GM06990 (cell line): ENCODE measurements at regions not wholly inside any gene's neighbourhood (a gene's known extent, or its start where the extent isn't known, plus 50 kb on each side); places are given as distances from the start of the nearest gene placed in this dataset.
"Not testable (repeated sequence)": the region's sequence is repeated elsewhere in the genome, so short reads cannot be mapped to it uniquely, and the experiment has no call there.

ENCODE experiments used
- DNase-seq: peaks from one replicate; pipeline ENCODE4 v3.0.0-alpha.2; 2011; ENCODE audit not compliant: insufficient read length; ENCODE audit errors: extremely low read depth
- H3K27me3 ChIP-seq: replicated peaks from 2 replicates; pipeline ENCODE4 v1.6.0; 2011; ENCODE audit warnings: low read length; ENCODE audit not compliant: control insufficient read depth, insufficient read depth
- H3K36me3 ChIP-seq: 2 replicates; pipeline ENCODE4 v1.5.1; 2011; ENCODE audit warnings: low read length; ENCODE audit not compliant: control insufficient read depth, insufficient read depth
- H3K4me3 ChIP-seq: replicated peaks from 2 replicates; pipeline ENCODE4 v1.5.1; 2011; ENCODE audit warnings: low read depth, mild to moderate bottlenecking, control low read depth, low read length
- CTCF ChIP-seq: IDR thresholded peaks from 2 replicates; pipeline ENCODE4 v1.5.1; 2011; ENCODE audit warnings: low read length, control low read depth, mild to moderate bottlenecking, inconsistent platforms; ENCODE audit not compliant: insufficient read depth, poor library complexity, severe bottlenecking

GRCh38 chr3:153269730-153270129 is 107.7 kb downstream of the RAP2B start:
- TF ChIP-seq CTCF, result no peak
- Histone ChIP-seq H3K27me3 (no peaks in the 10 kb centered on the region), H3K4me3 (no peak overlapping the region), H3K36me3 (no peaks in the 10 kb centered on the region)
- DNase-seq, result no peak

GRCh38 chr3:153273217-153273616 is 111.2 kb downstream of the RAP2B start:
- H3K27me3 ChIP-seq, result no peaks in the 10 kb centered on the region
- TF ChIP-seq CTCF, result no peak
- DNase-seq, result no peak
- no peaks in the 10 kb centered on the region for H3K36me3 ChIP-seq
- H3K4me3 ChIP-seq, result no peak overlapping the region

GRCh38 chr3:153273767-153274435 is 111.9 kb downstream of the RAP2B start:
- H3K36me3 ChIP-seq, result no peaks in the 10 kb centered on the region
- no peak overlapping the region for H3K4me3 ChIP-seq
- no peaks in the 10 kb centered on the region for H3K27me3 ChIP-seq
- DNase-seq, result no peak
- TF ChIP-seq CTCF, result no peak

GRCh38 chr3:153274561-153274960 is 112.5 kb downstream of the RAP2B start:
- Histone ChIP-seq H3K27me3 (no peaks in the 10 kb centered on the region), H3K36me3 (no peaks in the 10 kb centered on the region), H3K4me3 (no peak overlapping the region)
- no peak for TF ChIP-seq CTCF
- no peak for DNase-seq

GRCh38 chr3:153275514-153275913 is 113.5 kb downstream of the RAP2B start:
- no peak for DNase-seq
- Histone ChIP-seq H3K27me3 (no peaks in the 10 kb centered on the region), H3K4me3 (no peak overlapping the region), H3K36me3 (no peaks in the 10 kb centered on the region)
- TF ChIP-seq CTCF, result no peak

- no peak for TF ChIP-seq CTCF
- H3K27me3 ChIP-seq, result no peaks in the 10 kb centered on the region
- H3K36me3 ChIP-seq, result no peaks in the 10 kb centered on the region
- no peak overlapping the region for H3K4me3 ChIP-seq
- DNase-seq, result no peak
Observed at GRCh38 chr3:153277029-153277428, 115.0 kb downstream of the RAP2B start.

GRCh38 chr3:153281236-153281997 is 119.4 kb downstream of the RAP2B start:
- H3K27me3 ChIP-seq, DNase-seq, H3K4me3 ChIP-seq, H3K36me3 ChIP-seq: not testable (repeated sequence)
